ENCODE measurements at regions not wholly inside any gene's neighbourhood (a gene's known extent, or its start where the extent isn't known, plus 50 kb on each side); places are given as distances from the start of the nearest gene placed in this dataset.

GRCh38 chr7:153087498-153087897, 327.9 kb downstream of the ACTR3B start:
- peak overlapping the region; percentile 84 for H2BK120ac ChIP-seq (ENCODE audit: low read depth, low read length)
- H4K8ac ChIP-seq (ENCODE audit: low read depth, low read length): no peak overlapping the region
- H2BK5ac ChIP-seq (ENCODE audit: low read length): no peak overlapping the region
- no peak overlapping the region for H2AFZ ChIP-seq (ENCODE audit: low read length)
- no peak overlapping the region for H3K4ac ChIP-seq (ENCODE audit: low read length)
- no peak overlapping the region for H3K9ac ChIP-seq (ENCODE audit: low read depth, low read length, poor library complexity)
- no peak for DNase-seq (ENCODE audit: low spot score)
- no peaks in the 10 kb centered on the region for H3K79me1 ChIP-seq (ENCODE audit: low read depth, low read length)
- H3K4me3 ChIP-seq (ENCODE audit: low read length in 2 of 2): no peak overlapping the region
- H3K18ac ChIP-seq (ENCODE audit: low read length): no peak overlapping the region
- H3K9me3 ChIP-seq (replicated peaks in 1 of 2; ENCODE audit: control insufficient read depth in 2 of 2, insufficient read depth in 1 of 2, low read depth in 1 of 2, low read length in 2 of 2): no peaks in the 10 kb centered on the region
- peaks cover 0 to 5% (median 0%) of the 10 kb centered on the region in 3 experiments for H3K27me3 ChIP-seq (ENCODE audit: control insufficient read depth in 3 of 3, insufficient read depth in 3 of 3, low read depth in 1 of 3, low read length in 3 of 3)
- no peak overlapping the region for H3K27ac ChIP-seq (replicated peaks; ENCODE audit: low read length)
- no CpG with 5 or more reads among the region's 4 CpGs for WGBS, 2 donors (ENCODE audit: extremely low coverage in 2 of 2, insufficient read length in 2 of 2, insufficient replicate concordance in 1 of 2)
- no peak overlapping the region for H2BK12ac ChIP-seq (ENCODE audit: low read length)
- no peaks in the 10 kb centered on the region for H3K36me3 ChIP-seq (replicated peaks in 1 of 2; ENCODE audit: control insufficient read depth in 2 of 2, insufficient read depth in 2 of 2, low read length in 2 of 2)
- no peak overlapping the region for H3K23ac ChIP-seq (ENCODE audit: low read depth, low read length, poor library complexity)
- no peak overlapping the region for H3K14ac ChIP-seq (ENCODE audit: low read length)
- no peak overlapping the region for H3K4me2 ChIP-seq (ENCODE audit: insufficient read depth, low read length, poor library complexity, severe bottlenecking)
- H2BK15ac ChIP-seq (ENCODE audit: low read length): peak overlapping the region; percentile 54
- no peak overlapping the region for H4K91ac ChIP-seq (ENCODE audit: low read depth, low read length, poor library complexity)
- H3K4me1 ChIP-seq (ENCODE audit: control insufficient read depth in 2 of 2, insufficient read depth in 1 of 2, low read depth in 1 of 2, low read length in 2 of 2): peaks cover 0 to 3% of the 10 kb centered on the region in 2 donors
- peak overlapping the region; percentile 49 for H2AK5ac ChIP-seq (ENCODE audit: low read depth, low read length)

- Histone ChIP-seq H2BK120ac (ENCODE audit: low read depth, low read length) (no peak overlapping the region), H3K23ac (ENCODE audit: low read depth, low read length, poor library complexity) (no peak overlapping the region), H2BK15ac (ENCODE audit: low read length) (no peak overlapping the region), H3K4me3 (ENCODE audit: low read length in 2 of 2) (no peak overlapping the region), H3K4ac (ENCODE audit: low read length) (no peak overlapping the region), H3K4me2 (ENCODE audit: insufficient read depth, low read length, poor library complexity, severe bottlenecking) (no peak overlapping the region), H3K14ac (ENCODE audit: low read length) (no peak overlapping the region), H3K27me3 (ENCODE audit: control insufficient read depth in 3 of 3, insufficient read depth in 3 of 3, low read depth in 1 of 3, low read length in 3 of 3) (peaks cover 0 to 5% (median 0%) of the 10 kb centered on the region in 3 experiments), H4K8ac (ENCODE audit: low read depth, low read length) (no peak overlapping the region), H2AK5ac (ENCODE audit: low read depth, low read length) (no peak overlapping the region), H3K9ac (ENCODE audit: low read depth, low read length, poor library complexity) (no peak overlapping the region), H3K27ac (replicated peaks; ENCODE audit: low read length) (no peak overlapping the region), H2AFZ (ENCODE audit: low read length) (no peak overlapping the region), H3K18ac (ENCODE audit: low read length) (no peak overlapping the region), H3K9me3 (replicated peaks in 1 of 2; ENCODE audit: control insufficient read depth in 2 of 2, insufficient read depth in 1 of 2, low read depth in 1 of 2, low read length in 2 of 2) (no peaks in the 10 kb centered on the region), H4K91ac (ENCODE audit: low read depth, low read length, poor library complexity) (no peak overlapping the region), H3K4me1 (ENCODE audit: control insufficient read depth in 2 of 2, insufficient read depth in 1 of 2, low read depth in 1 of 2, low read length in 2 of 2) (peaks cover 0 to 3% of the 10 kb centered on the region in 2 donors), H2BK12ac (ENCODE audit: low read length) (no peak overlapping the region), H2BK5ac (ENCODE audit: low read length) (no peak overlapping the region), H3K79me1 (ENCODE audit: low read depth, low read length) (no peaks in the 10 kb centered on the region), H3K36me3 (replicated peaks in 1 of 2; ENCODE audit: control insufficient read depth in 2 of 2, insufficient read depth in 2 of 2, low read length in 2 of 2) (no peaks in the 10 kb centered on the region)
- WGBS, 2 donors (ENCODE audit: extremely low coverage in 2 of 2, insufficient read length in 2 of 2, insufficient replicate concordance in 1 of 2): no CpG with 5 or more reads among the region's 5 CpGs
- DNase-seq (ENCODE audit: low spot score): no peak
These were observed 329.0 kb downstream of the ACTR3B start for GRCh38 chr7:153088601-153089000.

- Histone ChIP-seq H3K4me3 (ENCODE audit: low read length in 2 of 2) (no peak overlapping the region), H2BK120ac (ENCODE audit: low read depth, low read length) (no peak overlapping the region), H3K14ac (ENCODE audit: low read length) (no peak overlapping the region), H4K8ac (ENCODE audit: low read depth, low read length) (no peak overlapping the region), H3K18ac (ENCODE audit: low read length) (no peak overlapping the region), H2AFZ (ENCODE audit: low read length) (no peak overlapping the region), H2BK15ac (ENCODE audit: low read length) (no peak overlapping the region), H3K36me3 (replicated peaks in 1 of 2; ENCODE audit: control insufficient read depth in 2 of 2, insufficient read depth in 2 of 2, low read length in 2 of 2) (no peaks in the 10 kb centered on the region), H2AK5ac (ENCODE audit: low read depth, low read length) (no peak overlapping the region), H3K23ac (ENCODE audit: low read depth, low read length, poor library complexity) (no peak overlapping the region), H3K4me1 (ENCODE audit: control insufficient read depth in 2 of 2, insufficient read depth in 1 of 2, low read depth in 1 of 2, low read length in 2 of 2) (peaks cover 0 to 3% of the 10 kb centered on the region in 2 donors), H3K4me2 (ENCODE audit: insufficient read depth, low read length, poor library complexity, severe bottlenecking) (no peak overlapping the region), H3K79me1 (ENCODE audit: low read depth, low read length) (no peaks in the 10 kb centered on the region), H3K4ac (ENCODE audit: low read length) (no peak overlapping the region), H3K27me3 (ENCODE audit: control insufficient read depth in 3 of 3, insufficient read depth in 3 of 3, low read depth in 1 of 3, low read length in 3 of 3) (peaks cover 0 to 5% (median 0%) of the 10 kb centered on the region in 3 experiments), H3K9me3 (replicated peaks in 1 of 2; ENCODE audit: control insufficient read depth in 2 of 2, insufficient read depth in 1 of 2, low read depth in 1 of 2, low read length in 2 of 2) (no peaks in the 10 kb centered on the region), H3K27ac (replicated peaks; ENCODE audit: low read length) (no peak overlapping the region), H4K91ac (ENCODE audit: low read depth, low read length, poor library complexity) (no peak overlapping the region), H3K9ac (ENCODE audit: low read depth, low read length, poor library complexity) (no peak overlapping the region), H2BK12ac (ENCODE audit: low read length) (no peak overlapping the region), H2BK5ac (ENCODE audit: low read length) (no peak overlapping the region)
- WGBS, 2 donors (ENCODE audit: extremely low coverage in 2 of 2, insufficient read length in 2 of 2, insufficient replicate concordance in 1 of 2): no CpG with 5 or more reads among the region's 3 CpGs
- no peak for DNase-seq (ENCODE audit: low spot score)
These were observed 330.7 kb downstream of the ACTR3B start for GRCh38 chr7:153090209-153090608.

- no peak overlapping the region for H3K4ac ChIP-seq (ENCODE audit: low read length)
- no peak overlapping the region for H2AK5ac ChIP-seq (ENCODE audit: low read depth, low read length)
- no peaks in the 10 kb centered on the region for H3K36me3 ChIP-seq (replicated peaks in 1 of 2; ENCODE audit: control insufficient read depth in 2 of 2, insufficient read depth in 2 of 2, low read length in 2 of 2)
- H3K14ac ChIP-seq (ENCODE audit: low read length): no peak overlapping the region
- H3K4me2 ChIP-seq (ENCODE audit: insufficient read depth, low read length, poor library complexity, severe bottlenecking): no peak overlapping the region
- H3K4me1 ChIP-seq (ENCODE audit: control insufficient read depth in 2 of 2, insufficient read depth in 1 of 2, low read depth in 1 of 2, low read length in 2 of 2): peaks cover 0 to 3% of the 10 kb centered on the region in 2 donors
- no peak overlapping the region for H3K18ac ChIP-seq (ENCODE audit: low read length)
- H3K23ac ChIP-seq (ENCODE audit: low read depth, low read length, poor library complexity): no peak overlapping the region
- no peak overlapping the region for H2BK12ac ChIP-seq (ENCODE audit: low read length)
- no peak overlapping the region for H2BK5ac ChIP-seq (ENCODE audit: low read length)
- H2BK15ac ChIP-seq (ENCODE audit: low read length): no peak overlapping the region
- no peak overlapping the region for H3K4me3 ChIP-seq (ENCODE audit: low read length in 2 of 2)
- no peak overlapping the region for H2BK120ac ChIP-seq (ENCODE audit: low read depth, low read length)
- no peak for DNase-seq (ENCODE audit: low spot score)
- H3K27me3 ChIP-seq (ENCODE audit: control insufficient read depth in 3 of 3, insufficient read depth in 3 of 3, low read depth in 1 of 3, low read length in 3 of 3): peaks cover 0 to 5% (median 0%) of the 10 kb centered on the region in 3 experiments
- no peak overlapping the region for H2AFZ ChIP-seq (ENCODE audit: low read length)
- no peak overlapping the region for H3K27ac ChIP-seq (replicated peaks; ENCODE audit: low read length)
- H3K9ac ChIP-seq (ENCODE audit: low read depth, low read length, poor library complexity): no peak overlapping the region
- H4K91ac ChIP-seq (ENCODE audit: low read depth, low read length, poor library complexity): no peak overlapping the region
- no peaks in the 10 kb centered on the region for H3K79me1 ChIP-seq (ENCODE audit: low read depth, low read length)
- peaks cover 0 to 2% of the 10 kb centered on the region in 2 donors for H3K9me3 ChIP-seq (replicated peaks in 1 of 2; ENCODE audit: control insufficient read depth in 2 of 2, insufficient read depth in 1 of 2, low read depth in 1 of 2, low read length in 2 of 2)
- no CpG with 5 or more reads among the region's 2 CpGs for WGBS, 2 donors (ENCODE audit: extremely low coverage in 2 of 2, insufficient read length in 2 of 2, insufficient replicate concordance in 1 of 2)
- no peak overlapping the region for H4K8ac ChIP-seq (ENCODE audit: low read depth, low read length)
These were observed 331.2 kb downstream of the ACTR3B start for GRCh38 chr7:153090764-153091163.

Measured in neuronal stem cell (in vitro differentiated cells).